Endothelial cell of umbilical vein (primary cell): ENCODE measurements at regions not wholly inside any gene's neighbourhood (a gene's known extent, or its start where the extent isn't known, plus 50 kb on each side); places are given as distances from the start of the nearest gene placed in this dataset.

ENCODE experiments used
- CTCF ChIP-seq, 2 donors: IDR thresholded peaks; 1 replicate in 1 of 2; 2 replicates in 1 of 2; pipeline ENCODE4 v1.5.1; 2011; ENCODE audit warnings: low read length in 2 of 2, mild to moderate bottlenecking in 2 of 2, moderate library complexity in 2 of 2, control low read depth in 1 of 2, inconsistent platforms in 1 of 2, low read depth in 1 of 2; ENCODE audit not compliant: insufficient read depth in 1 of 2; ENCODE audit errors: extremely low read depth in 1 of 2
- EZH2 ChIP-seq: IDR thresholded peaks from 2 replicates; pipeline ENCODE4 v1.6.1; 2012; ENCODE audit warnings: borderline replicate concordance, low read depth, mild to moderate bottlenecking, moderate library complexity, low read length, inconsistent platforms; ENCODE audit not compliant: severe bottlenecking
- FOS ChIP-seq: IDR thresholded peaks from 2 replicates; pipeline ENCODE4 v1.6.1; 2011; ENCODE audit warnings: mild to moderate bottlenecking, low read length, moderate library complexity, borderline replicate concordance; ENCODE audit not compliant: insufficient read depth
- JUN ChIP-seq: IDR thresholded peaks from 2 replicates; pipeline ENCODE4 v1.6.1; 2011; ENCODE audit warnings: borderline replicate concordance, low read depth; ENCODE audit not compliant: insufficient read length, insufficient read depth
- MYC ChIP-seq: IDR thresholded peaks from one replicate; pipeline ENCODE4 v1.6.1; 2011; ENCODE audit warnings: mild to moderate bottlenecking, low read depth, low read length
- POLR2A ChIP-seq: IDR thresholded peaks from 2 replicates; pipeline ENCODE4 v1.6.1; 2012; ENCODE audit warnings: low read depth, mild to moderate bottlenecking, control low read depth, low read length
- POLR2AphosphoS5 ChIP-seq: IDR thresholded peaks from 2 replicates; pipeline ENCODE4 v1.6.1; 2012; ENCODE audit warnings: low read depth, mild to moderate bottlenecking, control low read depth, low read length, moderate library complexity; ENCODE audit not compliant: insufficient read depth

GRCh38 chr5:12885018-12885417, 980.8 kb upstream of the CTNND2 start:
- TF ChIP-seq CTCF (IDR thresholded peaks at IDR 0.05; ENCODE audit: extremely low read depth in 1 of 2, insufficient read depth in 1 of 2, low read depth in 1 of 2, low read length in 2 of 2) (no peak), EZH2 (no peak), MYC (no peak), POLR2A (no peak), POLR2AphosphoS5 (no peak), FOS (no peak), JUN (no peak)
